Chondrocyte (in vitro differentiated cells): ENCODE measurements at regions not wholly inside any gene's neighbourhood (a gene's known extent, or its start where the extent isn't known, plus 50 kb on each side); places are given as distances from the start of the nearest gene placed in this dataset.

Source experiments
- DNase-seq: peaks from one replicate; pipeline ENCODE4 v3.0.0; 2021; ENCODE audit warnings: mixed read lengths, low spot score
- H3K27ac Mint-ChIP-seq: one replicate; pipeline ENCODE4 v1.8.0; 2021; ENCODE audit warnings: mild to moderate bottlenecking, moderate library complexity, mixed read lengths; ENCODE audit not compliant: unreplicated experiment
- H3K27me3 Mint-ChIP-seq: 2 replicates; pipeline ENCODE4 v1.8.0; 2021; ENCODE audit warnings: low read depth, mixed read lengths
- H3K36me3 Mint-ChIP-seq: 2 replicates; pipeline ENCODE4 v1.8.0; 2021; ENCODE audit warnings: low read depth, mixed read lengths
- H3K4me1 Mint-ChIP-seq: 2 replicates; pipeline ENCODE4 v1.8.0; 2021; ENCODE audit warnings: low read depth, mild to moderate bottlenecking, mixed read lengths
- H3K4me3 Mint-ChIP-seq: one replicate; pipeline ENCODE4 v1.8.0; 2021; ENCODE audit warnings: mild to moderate bottlenecking, moderate library complexity, mixed read lengths; ENCODE audit not compliant: unreplicated experiment
- H3K9me3 Mint-ChIP-seq: 2 replicates; pipeline ENCODE4 v1.8.0; 2021; ENCODE audit warnings: low read depth, mixed read lengths
- TF ChIP-seq, protein P1 (sequence below): fragments of 200-600 bp; sonication (generic); IDR thresholded peaks from 2 replicates; pipeline ENCODE4 v1.5.0; 2021; ENCODE audit warnings: antibody characterized with exemption, mild to moderate bottlenecking, moderate library complexity

DNA sequence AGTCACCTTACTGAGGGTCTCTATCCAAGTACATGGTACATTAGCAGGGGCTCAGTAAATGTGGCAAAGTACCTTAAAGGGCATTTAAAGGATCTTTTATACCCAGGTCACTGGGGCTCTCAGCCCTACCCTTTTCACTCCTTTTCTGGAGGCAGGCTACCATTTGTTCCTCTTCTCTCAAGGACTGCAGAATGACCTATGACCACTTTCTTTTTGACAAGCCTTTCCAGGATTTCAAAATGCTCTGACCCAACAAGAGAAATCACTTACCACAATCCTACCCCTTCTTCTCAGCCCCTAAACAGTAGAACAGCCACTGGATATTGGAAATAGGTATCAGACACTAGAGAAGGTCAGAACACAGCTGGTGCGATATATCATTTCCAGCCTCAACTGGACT is 221.8 kb upstream of the TPRG1 start:
- H3K4me1 Mint-ChIP-seq: peaks cover 58% of the 10 kb centered on the region
- peak overlapping the region; percentile 97 for H3K27ac Mint-ChIP-seq
- H3K36me3 Mint-ChIP-seq: no peaks in the 10 kb centered on the region

DNA sequence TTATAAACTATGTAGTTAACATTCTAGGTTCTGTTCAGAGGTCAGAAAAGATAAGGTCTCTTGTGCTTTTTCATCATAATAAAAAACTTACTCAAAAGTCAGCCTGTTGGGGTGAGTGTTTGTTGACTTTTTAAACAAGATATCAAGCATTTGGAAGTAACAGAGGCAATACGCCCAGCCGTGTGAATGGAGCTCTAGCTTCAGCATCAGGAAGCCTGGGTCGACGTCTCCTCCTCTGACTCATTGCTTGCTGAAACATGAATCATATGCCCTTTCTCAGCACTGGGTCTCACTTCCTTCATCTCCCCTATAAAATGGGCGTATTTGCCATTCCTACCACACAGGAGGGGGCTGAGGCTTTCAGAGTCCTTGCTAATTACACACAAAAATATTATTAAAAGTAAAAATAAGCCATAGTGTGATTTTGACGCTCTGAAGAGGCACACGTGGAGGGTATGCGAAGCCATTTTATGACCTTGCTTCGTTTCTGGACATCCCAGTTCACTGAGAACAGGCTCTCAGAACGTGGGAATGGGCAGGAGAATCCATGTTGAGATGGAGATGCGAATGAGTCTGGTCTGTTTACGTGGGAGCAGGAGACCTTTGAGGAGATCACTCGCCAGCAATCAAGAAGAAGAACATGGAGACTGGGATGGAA is 220.8 kb upstream of the TPRG1 start:
- no peak overlapping the region for H3K4me3 Mint-ChIP-seq

More for the DNA sequence above, 221.8 kb upstream of the TPRG1 start:
- H3K27me3 Mint-ChIP-seq: no peaks in the 10 kb centered on the region
- H3K4me3 Mint-ChIP-seq: no peak overlapping the region
- no peak for DNase-seq
- no peaks in the 10 kb centered on the region for H3K9me3 Mint-ChIP-seq
- TF ChIP-seq, protein P1, sequence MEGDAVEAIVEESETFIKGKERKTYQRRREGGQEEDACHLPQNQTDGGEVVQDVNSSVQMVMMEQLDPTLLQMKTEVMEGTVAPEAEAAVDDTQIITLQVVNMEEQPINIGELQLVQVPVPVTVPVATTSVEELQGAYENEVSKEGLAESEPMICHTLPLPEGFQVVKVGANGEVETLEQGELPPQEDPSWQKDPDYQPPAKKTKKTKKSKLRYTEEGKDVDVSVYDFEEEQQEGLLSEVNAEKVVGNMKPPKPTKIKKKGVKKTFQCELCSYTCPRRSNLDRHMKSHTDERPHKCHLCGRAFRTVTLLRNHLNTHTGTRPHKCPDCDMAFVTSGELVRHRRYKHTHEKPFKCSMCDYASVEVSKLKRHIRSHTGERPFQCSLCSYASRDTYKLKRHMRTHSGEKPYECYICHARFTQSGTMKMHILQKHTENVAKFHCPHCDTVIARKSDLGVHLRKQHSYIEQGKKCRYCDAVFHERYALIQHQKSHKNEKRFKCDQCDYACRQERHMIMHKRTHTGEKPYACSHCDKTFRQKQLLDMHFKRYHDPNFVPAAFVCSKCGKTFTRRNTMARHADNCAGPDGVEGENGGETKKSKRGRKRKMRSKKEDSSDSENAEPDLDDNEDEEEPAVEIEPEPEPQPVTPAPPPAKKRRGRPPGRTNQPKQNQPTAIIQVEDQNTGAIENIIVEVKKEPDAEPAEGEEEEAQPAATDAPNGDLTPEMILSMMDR: no peak

DNA sequence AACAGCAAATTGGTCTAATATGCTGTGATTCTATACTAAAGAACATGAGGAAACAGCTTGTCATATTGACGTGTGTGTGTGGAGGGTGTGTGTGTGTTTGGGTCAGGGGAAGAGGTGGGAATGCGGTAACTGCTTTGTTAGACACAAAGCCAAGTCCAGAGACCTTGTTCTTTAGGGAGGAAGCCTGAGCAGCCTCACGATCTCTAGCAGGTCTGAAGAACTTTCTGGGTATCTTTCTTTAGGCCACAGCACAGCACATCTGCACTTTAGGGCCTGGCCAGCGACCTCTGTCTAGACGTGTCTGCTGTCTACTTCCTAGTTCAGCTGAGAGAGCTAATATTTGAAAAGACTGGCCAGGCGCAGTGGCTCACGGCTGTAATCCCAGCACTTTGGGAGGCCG is 220.0 kb upstream of the TPRG1 start:
- no peaks in the 10 kb centered on the region for H3K27me3 Mint-ChIP-seq
- no peak for DNase-seq
- H3K4me1 Mint-ChIP-seq: peaks cover 58% of the 10 kb centered on the region
- no peaks in the 10 kb centered on the region for H3K9me3 Mint-ChIP-seq
- TF ChIP-seq, protein P1: no peak
- no peak overlapping the region for H3K4me3 Mint-ChIP-seq
- H3K36me3 Mint-ChIP-seq: no peaks in the 10 kb centered on the region
- H3K27ac Mint-ChIP-seq: peak overlapping the region; percentile 6

More for the DNA sequence above, 220.8 kb upstream of the TPRG1 start:
- TF ChIP-seq, protein P1: no peak
- H3K36me3 Mint-ChIP-seq: no peaks in the 10 kb centered on the region
- H3K4me1 Mint-ChIP-seq: peaks cover 58% of the 10 kb centered on the region
- no peaks in the 10 kb centered on the region for H3K9me3 Mint-ChIP-seq
- peak overlapping the region; percentile 97 for H3K27ac Mint-ChIP-seq
- no peak for DNase-seq
- H3K27me3 Mint-ChIP-seq: no peaks in the 10 kb centered on the region

DNA sequence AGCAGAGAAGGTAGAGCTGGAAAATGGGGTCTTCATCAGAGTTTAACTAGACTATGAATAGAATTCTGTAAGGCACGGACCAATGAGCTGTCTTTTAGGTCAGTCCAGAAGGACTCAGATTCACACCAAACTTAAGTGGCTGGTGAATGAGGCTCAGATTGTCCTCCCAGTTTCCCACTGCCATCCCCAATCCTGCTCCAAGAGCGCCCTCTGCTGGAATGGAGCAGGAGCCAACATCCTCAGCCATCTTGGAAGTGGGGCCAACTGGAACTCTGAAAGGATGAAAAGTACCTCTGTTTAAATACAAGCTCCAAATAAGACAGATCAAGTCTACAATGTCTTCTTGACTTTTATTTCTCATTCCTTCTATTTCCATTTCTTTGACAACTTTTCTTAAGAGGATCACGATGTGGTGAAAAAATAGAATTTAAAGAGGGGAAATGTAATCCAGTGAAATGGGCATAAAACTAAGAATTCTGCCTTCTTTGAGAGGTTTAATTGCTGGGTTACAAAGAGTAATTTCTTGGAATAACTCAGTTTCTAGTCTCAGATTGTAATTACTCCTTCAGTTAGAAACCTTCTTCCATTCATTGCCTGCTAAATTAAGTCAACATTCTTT is 217.1 kb upstream of the TPRG1 start:
- no peak for DNase-seq
- H3K27me3 Mint-ChIP-seq: no peaks in the 10 kb centered on the region
- H3K27ac Mint-ChIP-seq: no peak overlapping the region
- TF ChIP-seq, protein P1: peak; percentile 99
- H3K36me3 Mint-ChIP-seq: no peaks in the 10 kb centered on the region
- no peak overlapping the region for H3K4me3 Mint-ChIP-seq
- peaks cover 33% of the 10 kb centered on the region for H3K4me1 Mint-ChIP-seq
- H3K9me3 Mint-ChIP-seq: no peaks in the 10 kb centered on the region

DNA sequence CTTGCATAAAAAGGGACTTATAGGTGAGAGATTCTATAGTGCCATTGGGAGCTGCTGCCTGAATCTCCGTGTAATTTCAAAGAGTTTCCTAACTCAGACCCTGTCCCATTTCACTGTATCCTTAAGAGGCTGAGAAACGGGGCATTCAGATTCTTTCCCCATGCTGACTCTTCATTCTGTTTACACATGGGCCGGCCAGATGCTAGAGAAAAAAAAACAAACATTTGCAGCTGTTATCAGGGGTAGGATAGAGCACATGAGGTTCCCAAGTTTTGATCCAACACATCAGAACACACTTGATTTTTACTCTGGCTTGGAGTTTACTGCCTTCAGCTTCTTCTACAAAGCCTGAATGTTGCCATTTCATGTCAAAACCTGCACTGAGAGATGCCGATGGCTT is 215.9 kb upstream of the TPRG1 start:
- H3K36me3 Mint-ChIP-seq: no peaks in the 10 kb centered on the region
- H3K4me3 Mint-ChIP-seq: no peak overlapping the region
- peaks cover 21% of the 10 kb centered on the region for H3K4me1 Mint-ChIP-seq
- H3K27me3 Mint-ChIP-seq: no peaks in the 10 kb centered on the region
- H3K27ac Mint-ChIP-seq: no peak overlapping the region
- TF ChIP-seq, protein P1: no peak
- no peaks in the 10 kb centered on the region for H3K9me3 Mint-ChIP-seq
- no peak for DNase-seq
